Ovary (tissue), 7 donors: ENCODE measurements at regions not wholly inside any gene's neighbourhood (a gene's known extent, or its start where the extent isn't known, plus 50 kb on each side); places are given as distances from the start of the nearest gene placed in this dataset.
"Not testable (repeated sequence)": the region's sequence is repeated elsewhere in the genome, so short reads cannot be mapped to it uniquely, and the experiment has no call there.

ENCODE experiments used
- DNase-seq, 5 donors: peaks; one replicate each; pipeline ENCODE4 v3.0.0-alpha.2; 2019 to 2020
- H3K27ac ChIP-seq, 2 donors: fragments of 200-600 bp; one replicate each; pipeline versions ENCODE4 v1.5.1 to v1.8.0; 2019 to 2022
- H3K27me3 ChIP-seq: fragments of 200-600 bp; one replicate; pipeline ENCODE4 v1.8.0; 2022
- H3K36me3 ChIP-seq: fragments of 200-600 bp; sonication (generic); one replicate; pipeline ENCODE4 v1.5.1; 2019
- H3K4me1 ChIP-seq: one replicate; pipeline ENCODE4 v1.8.1; 2013; ENCODE audit warnings: mild to moderate bottlenecking, moderate library complexity; ENCODE audit not compliant: insufficient read depth
- H3K4me3 ChIP-seq: fragments of 200-600 bp; sonication (generic); one replicate; pipeline ENCODE4 v1.5.1; 2017
- H3K9me3 ChIP-seq, 2 donors: fragments of 200-600 bp in 1 of 2; sonication (generic) in 1 of 2; one replicate each; pipeline versions ENCODE4 v1.5.1 to v1.8.1; 2013 to 2019; ENCODE audit warnings: mild to moderate bottlenecking in 1 of 2, moderate library complexity in 1 of 2
- CTCF ChIP-seq, 3 donors: fragments of 450-650 bp in 2 of 3; fragments of 200-600 bp in 1 of 3; IDR thresholded peaks; one replicate each; pipeline versions ENCODE4 v1.5.1 to v1.8.0; 2016 to 2022; ENCODE audit warnings: antibody characterized with exemption in 3 of 3, mild to moderate bottlenecking in 1 of 3
- EP300 ChIP-seq: sonication (generic); formaldehyde crosslinking; IDR thresholded peaks from one replicate; pipeline ENCODE4 v1.6.1; 2017; ENCODE audit warnings: antibody characterized with exemption
- POLR2A ChIP-seq: fragments of 450-650 bp; IDR thresholded peaks from one replicate; pipeline ENCODE4 v1.6.1; 2017; ENCODE audit warnings: antibody characterized with exemption, mild to moderate bottlenecking, moderate library complexity
- WGBS, 3 donors: extraction: QIAGEN DNeasy Blood & Tissue Kit in 1 of 3; methylation state at CpG; one replicate each; pipeline versions ENCODE4 v1.1.5 to v1.1.7; 2013 to 2017; 5-methylcytosine and 5-hydroxymethylcytosine counted together
- intact Hi-C, 4 donors: fragments of 100-400 bp; cut with DNase I; formaldehyde crosslinking; loops; one replicate each; pipeline versions ENCODE4 v1.11.0 to v1.15.1; 2022 to 2023
- donor health status: DM: no; HTN: no; CAD: no; lungs with moderate emphysema.
- donor health status: DM: no; HTN: no; CAD: no.
- donor health status: Bipolar disorder and iron deficiency.
- donor health status: DM: no; HTN: no; CAD: no.
- donor health status: DM: yes; HTN: yes; CAD: no.

GRCh38 chr9:104386425-104387069, 117.5 kb upstream of the OR13F1 start:
- intact Hi-C loops = no loop called here
- no peaks in the 10 kb centered on the region for H3K36me3 ChIP-seq
- H3K27me3 ChIP-seq = no peaks in the 10 kb centered on the region
- H3K4me3 ChIP-seq = no peak overlapping the region
- no peaks in the 10 kb centered on the region for H3K4me1 ChIP-seq
- no peaks in the 10 kb centered on the region for H3K9me3 ChIP-seq
- 0 to 2% (median 0%) methylated on average over 1 of the region's 1 CpG for WGBS, 3 donors
- H3K27ac ChIP-seq = no peak overlapping the region
- DNase-seq = no peak
- TF ChIP-seq CTCF (IDR thresholded peaks at IDR 0.05) (no peak), POLR2A (no peak), EP300 (no peak)

- TF ChIP-seq EP300 (no peak), POLR2A (no peak), CTCF (IDR thresholded peaks at IDR 0.05) (no peak)
- H3K4me3 ChIP-seq = no peak overlapping the region
- H3K27ac ChIP-seq = no peak overlapping the region
- H3K4me1 ChIP-seq = no peaks in the 10 kb centered on the region
- no peaks in the 10 kb centered on the region for H3K9me3 ChIP-seq
- WGBS, 3 donors = 65 to 74% (median 71%) methylated on average over 3 of the region's 3 CpGs
- no peaks in the 10 kb centered on the region for H3K36me3 ChIP-seq
- intact Hi-C loops = no loop called here
- no peaks in the 10 kb centered on the region for H3K27me3 ChIP-seq
- no peak for DNase-seq
Measured at GRCh38 chr9:104388071-104388470, 116.0 kb upstream of the OR13F1 start.

GRCh38 chr9:104389341-104389740, 114.7 kb upstream of the OR13F1 start:
- 51 to 58% (median 54%) methylated on average over 4 of the region's 4 CpGs for WGBS, 3 donors
- no peaks in the 10 kb centered on the region for H3K4me1 ChIP-seq
- H3K27me3 ChIP-seq = no peaks in the 10 kb centered on the region
- H3K36me3 ChIP-seq = no peaks in the 10 kb centered on the region
- no peak overlapping the region for H3K27ac ChIP-seq
- TF ChIP-seq CTCF (IDR thresholded peaks at IDR 0.05) = no peak
- TF ChIP-seq EP300 = no peak
- TF ChIP-seq POLR2A = no peak
- intact Hi-C loops = no loop called here
- no peak for DNase-seq
- H3K4me3 ChIP-seq = no peak overlapping the region
- no peaks in the 10 kb centered on the region for H3K9me3 ChIP-seq

GRCh38 chr9:104394901-104395300, 109.2 kb upstream of the OR13F1 start:
- H3K27me3 ChIP-seq, H3K4me1 ChIP-seq, DNase-seq, H3K9me3 ChIP-seq, H3K4me3 ChIP-seq, H3K27ac ChIP-seq, intact Hi-C loops, H3K36me3 ChIP-seq: not testable (repeated sequence)
- WGBS, 3 donors = 49 to 61% (median 57%) methylated on average over 10 of the region's 10 CpGs

GRCh38 chr9:104412238-104412637, 91.8 kb upstream of the OR13F1 start:
- Histone ChIP-seq H3K4me3 (no peak overlapping the region), H3K27ac (no peak overlapping the region), H3K9me3 (no peaks in the 10 kb centered on the region), H3K36me3 (no peaks in the 10 kb centered on the region), H3K4me1 (no peaks in the 10 kb centered on the region), H3K27me3 (no peaks in the 10 kb centered on the region)
- intact Hi-C loops = no loop called here
- no peak for DNase-seq
- TF ChIP-seq CTCF (IDR thresholded peaks at IDR 0.05) (no peak), POLR2A (no peak), EP300 (no peak)
